Loucy (cell line): ENCODE measurements at regions not wholly inside any gene's neighbourhood (a gene's known extent, or its start where the extent isn't known, plus 50 kb on each side); places are given as distances from the start of the nearest gene placed in this dataset.

Experiments
- H2AFZ ChIP-seq: fragments of 200-600 bp; sonication (generic); 2 replicates; pipeline ENCODE4 v1.6.0; 2016; ENCODE audit warnings: antibody characterized with exemption, mild to moderate bottlenecking, low read length, moderate library complexity
- H3F3A ChIP-seq: fragments of 200-600 bp; 2 replicates; pipeline ENCODE4 v1.6.0; 2016; ENCODE audit warnings: antibody characterized with exemption, low read depth, mild to moderate bottlenecking
- H3K27me3 ChIP-seq: fragments of 200-600 bp; sonication (generic); 2 replicates; pipeline ENCODE4 v1.6.1; 2014; ENCODE audit warnings: low read length, mild to moderate bottlenecking; ENCODE audit not compliant: insufficient read depth, poor library complexity, severe bottlenecking
- H3K36me3 ChIP-seq: fragments of 200-600 bp; sonication (generic); 2 replicates; pipeline ENCODE4 v1.6.1; 2016; ENCODE audit warnings: low read length; ENCODE audit not compliant: insufficient read depth
- H3K4me1 ChIP-seq: fragments of 200-600 bp; sonication (generic); 2 replicates; pipeline ENCODE4 v1.5.1; 2014; ENCODE audit warnings: low read length, mild to moderate bottlenecking; ENCODE audit not compliant: insufficient read depth, poor library complexity, severe bottlenecking
- H3K4me2 ChIP-seq: fragments of 200-600 bp; sonication (generic); 2 replicates; pipeline ENCODE4 v1.6.0; 2014; ENCODE audit warnings: antibody characterized with exemption, low read length, low read depth, mild to moderate bottlenecking; ENCODE audit not compliant: poor library complexity, severe bottlenecking
- H3K4me3 ChIP-seq: fragments of 200-600 bp; sonication (generic); 2 replicates; pipeline ENCODE4 v1.5.1; 2014; ENCODE audit warnings: low read length, mild to moderate bottlenecking, mixed read lengths; ENCODE audit not compliant: poor library complexity, severe bottlenecking
- H3K79me2 ChIP-seq: fragments of 200-600 bp; sonication (generic); 2 replicates; pipeline ENCODE4 v1.6.1; 2014; ENCODE audit warnings: low read length; ENCODE audit not compliant: insufficient read depth
- H3K9ac ChIP-seq: fragments of 200-600 bp; sonication (generic); 2 replicates; pipeline ENCODE4 v1.6.0; 2014; ENCODE audit warnings: mild to moderate bottlenecking, low read depth, low read length, moderate library complexity; ENCODE audit not compliant: poor library complexity, severe bottlenecking
- H3K9me2 ChIP-seq: fragments of 200-600 bp; sonication (generic); replicated peaks from 2 replicates; pipeline ENCODE4 v1.6.1; 2016; ENCODE audit warnings: low read depth, low read length, mixed read lengths
- H3K9me3 ChIP-seq: fragments of 200-600 bp; sonication (generic); 2 replicates; pipeline ENCODE4 v1.6.1; 2014; ENCODE audit warnings: mild to moderate bottlenecking, antibody characterized with exemption, low read length, low read depth; ENCODE audit not compliant: insufficient read depth
- H4K20me1 ChIP-seq: fragments of 200-600 bp; sonication (generic); 2 replicates; pipeline ENCODE4 v1.6.0; 2014; ENCODE audit warnings: antibody characterized with exemption, low read length, mild to moderate bottlenecking; ENCODE audit not compliant: insufficient read depth, poor library complexity, severe bottlenecking
- CTCF ChIP-seq: fragments of 200-600 bp; sonication (generic); conservative IDR thresholded peaks from 2 replicates; pipeline ENCODE4 v1.5.1; 2014; ENCODE audit warnings: mild to moderate bottlenecking, antibody characterized with exemption, low read length
- EZH2phosphoT487 ChIP-seq: fragments of 200-600 bp; IDR thresholded peaks from 2 replicates; pipeline ENCODE4 v1.6.1; 2018; ENCODE audit warnings: antibody characterized with exemption, mild to moderate bottlenecking, moderate library complexity, borderline replicate concordance

DNA sequence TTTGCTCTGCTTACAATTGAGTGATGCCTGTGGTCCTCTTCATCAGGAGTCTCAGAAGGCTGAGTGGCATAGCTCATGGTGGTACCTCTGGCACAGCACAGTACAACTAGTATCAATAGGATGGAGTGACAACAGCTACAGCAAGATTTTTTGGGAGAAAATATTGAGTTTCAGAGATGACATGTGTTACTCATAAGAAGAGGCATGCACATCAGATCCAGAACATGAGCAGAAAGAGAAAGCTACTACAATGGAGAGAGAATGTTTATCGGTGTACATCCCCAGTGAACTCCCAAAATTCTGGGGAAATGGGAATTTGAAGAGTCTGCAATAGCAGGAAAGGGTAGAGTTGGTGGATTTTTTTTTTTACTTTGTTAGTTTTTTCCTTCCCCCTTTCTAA lies 130.5 kb upstream of the MB21D2 start:
- H3K9me2 ChIP-seq, result no peaks in the 10 kb centered on the region
- H3K9me3 ChIP-seq, result no peaks in the 10 kb centered on the region
- no peak overlapping the region for H3K9ac ChIP-seq
- TF ChIP-seq CTCF (no peak), EZH2phosphoT487 (no peak)
- no peaks in the 10 kb centered on the region for H4K20me1 ChIP-seq
- H3K36me3 ChIP-seq, result no peaks in the 10 kb centered on the region
- H3F3A ChIP-seq, result no peaks in the 10 kb centered on the region
- H3K79me2 ChIP-seq, result no peaks in the 10 kb centered on the region
- no peak overlapping the region for H2AFZ ChIP-seq
- no peaks in the 10 kb centered on the region for H3K27me3 ChIP-seq
- no peaks in the 10 kb centered on the region for H3K4me1 ChIP-seq
- H3K4me2 ChIP-seq, result no peak overlapping the region
- H3K4me3 ChIP-seq, result no peak overlapping the region

- H3K9ac ChIP-seq, result no peak overlapping the region
Observed at GRCh38 chr3:193049935-193050334, 132.3 kb upstream of the MB21D2 start.

GRCh38 chr3:193051314-193051713 lies 133.7 kb upstream of the MB21D2 start:
- Histone ChIP-seq H3K4me3 (no peak overlapping the region), H3K79me2 (no peaks in the 10 kb centered on the region), H3K9ac (no peak overlapping the region), H3K36me3 (no peaks in the 10 kb centered on the region), H3K27me3 (no peaks in the 10 kb centered on the region), H3K4me1 (no peaks in the 10 kb centered on the region), H3K4me2 (no peak overlapping the region), H4K20me1 (no peaks in the 10 kb centered on the region), H3K9me3 (no peaks in the 10 kb centered on the region), H3K9me2 (no peaks in the 10 kb centered on the region), H2AFZ (no peak overlapping the region), H3F3A (no peaks in the 10 kb centered on the region)
- TF ChIP-seq EZH2phosphoT487 (no peak), CTCF (no peak)

More at GRCh38 chr3:193049935-193050334, 132.3 kb upstream of the MB21D2 start:
- Histone ChIP-seq H3K4me2 (no peak overlapping the region), H3K4me1 (no peaks in the 10 kb centered on the region), H2AFZ (no peak overlapping the region), H4K20me1 (no peaks in the 10 kb centered on the region), H3K79me2 (no peaks in the 10 kb centered on the region), H3F3A (no peaks in the 10 kb centered on the region), H3K9me2 (no peaks in the 10 kb centered on the region), H3K9me3 (no peaks in the 10 kb centered on the region), H3K36me3 (no peaks in the 10 kb centered on the region), H3K4me3 (no peak overlapping the region), H3K27me3 (no peaks in the 10 kb centered on the region)
- TF ChIP-seq CTCF, result no peak
- TF ChIP-seq EZH2phosphoT487, result no peak
